Panc1 (cell line): ENCODE measurements at regions not wholly inside any gene's neighbourhood (a gene's known extent, or its start where the extent isn't known, plus 50 kb on each side); places are given as distances from the start of the nearest gene placed in this dataset.

Source experiments
- POLR2AphosphoS5 ChIP-seq: IDR thresholded peaks from 2 replicates; pipeline ENCODE4 v1.6.1; 2012; ENCODE audit warnings: mild to moderate bottlenecking, low read depth, low read length, moderate library complexity
- SIN3A ChIP-seq: IDR thresholded peaks from 2 replicates; pipeline ENCODE4 v1.6.1; 2012; ENCODE audit warnings: low read depth, mild to moderate bottlenecking, low read length, moderate library complexity, borderline replicate concordance; ENCODE audit not compliant: insufficient read depth
- TCF7L2 ChIP-seq: IDR thresholded peaks from 2 replicates; pipeline ENCODE4 v1.6.1; 2011; ENCODE audit warnings: mild to moderate bottlenecking, low read depth, low read length, inconsistent platforms
- TF ChIP-seq, protein P1 (sequence below): fragments of 450-650 bp; IDR thresholded peaks from 2 replicates; pipeline ENCODE4 v1.5.1; 2017; ENCODE audit warnings: mild to moderate bottlenecking
- TF ChIP-seq, protein P2 (sequence below), 2 experiments: IDR thresholded peaks; 2 replicates each; pipeline ENCODE4 v1.6.1; 2011 to 2012; ENCODE audit warnings: low read depth in 2 of 2, control low read depth in 1 of 2, low read length in 1 of 2, mild to moderate bottlenecking in 1 of 2, moderate library complexity in 1 of 2; ENCODE audit not compliant: insufficient read depth in 1 of 2

DNA sequence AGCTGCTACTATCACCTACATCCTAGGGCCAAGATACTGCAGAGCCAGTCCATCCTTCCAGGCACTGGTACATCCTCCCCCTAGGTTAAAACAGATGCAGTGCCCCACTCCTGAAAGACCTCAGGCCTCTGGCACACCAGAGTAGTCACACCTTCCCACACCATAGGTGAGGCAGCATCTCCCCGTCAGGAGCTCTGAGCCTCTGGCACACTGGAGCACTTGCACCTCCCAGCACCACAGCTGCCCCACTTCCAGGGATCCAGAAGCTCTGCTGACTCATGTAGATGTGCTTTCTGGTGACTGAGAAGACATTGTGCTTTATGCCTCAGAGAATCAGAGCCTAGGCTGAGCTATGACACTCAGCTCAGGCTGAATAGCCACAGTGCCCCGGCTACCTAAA is 138.4 kb upstream of the COL3A1 start:
- TF ChIP-seq, protein P1, sequence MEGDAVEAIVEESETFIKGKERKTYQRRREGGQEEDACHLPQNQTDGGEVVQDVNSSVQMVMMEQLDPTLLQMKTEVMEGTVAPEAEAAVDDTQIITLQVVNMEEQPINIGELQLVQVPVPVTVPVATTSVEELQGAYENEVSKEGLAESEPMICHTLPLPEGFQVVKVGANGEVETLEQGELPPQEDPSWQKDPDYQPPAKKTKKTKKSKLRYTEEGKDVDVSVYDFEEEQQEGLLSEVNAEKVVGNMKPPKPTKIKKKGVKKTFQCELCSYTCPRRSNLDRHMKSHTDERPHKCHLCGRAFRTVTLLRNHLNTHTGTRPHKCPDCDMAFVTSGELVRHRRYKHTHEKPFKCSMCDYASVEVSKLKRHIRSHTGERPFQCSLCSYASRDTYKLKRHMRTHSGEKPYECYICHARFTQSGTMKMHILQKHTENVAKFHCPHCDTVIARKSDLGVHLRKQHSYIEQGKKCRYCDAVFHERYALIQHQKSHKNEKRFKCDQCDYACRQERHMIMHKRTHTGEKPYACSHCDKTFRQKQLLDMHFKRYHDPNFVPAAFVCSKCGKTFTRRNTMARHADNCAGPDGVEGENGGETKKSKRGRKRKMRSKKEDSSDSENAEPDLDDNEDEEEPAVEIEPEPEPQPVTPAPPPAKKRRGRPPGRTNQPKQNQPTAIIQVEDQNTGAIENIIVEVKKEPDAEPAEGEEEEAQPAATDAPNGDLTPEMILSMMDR, result no peak
- TF ChIP-seq POLR2AphosphoS5 (no peak), TCF7L2 (no peak), SIN3A (no peak)
- TF ChIP-seq, protein P2, sequence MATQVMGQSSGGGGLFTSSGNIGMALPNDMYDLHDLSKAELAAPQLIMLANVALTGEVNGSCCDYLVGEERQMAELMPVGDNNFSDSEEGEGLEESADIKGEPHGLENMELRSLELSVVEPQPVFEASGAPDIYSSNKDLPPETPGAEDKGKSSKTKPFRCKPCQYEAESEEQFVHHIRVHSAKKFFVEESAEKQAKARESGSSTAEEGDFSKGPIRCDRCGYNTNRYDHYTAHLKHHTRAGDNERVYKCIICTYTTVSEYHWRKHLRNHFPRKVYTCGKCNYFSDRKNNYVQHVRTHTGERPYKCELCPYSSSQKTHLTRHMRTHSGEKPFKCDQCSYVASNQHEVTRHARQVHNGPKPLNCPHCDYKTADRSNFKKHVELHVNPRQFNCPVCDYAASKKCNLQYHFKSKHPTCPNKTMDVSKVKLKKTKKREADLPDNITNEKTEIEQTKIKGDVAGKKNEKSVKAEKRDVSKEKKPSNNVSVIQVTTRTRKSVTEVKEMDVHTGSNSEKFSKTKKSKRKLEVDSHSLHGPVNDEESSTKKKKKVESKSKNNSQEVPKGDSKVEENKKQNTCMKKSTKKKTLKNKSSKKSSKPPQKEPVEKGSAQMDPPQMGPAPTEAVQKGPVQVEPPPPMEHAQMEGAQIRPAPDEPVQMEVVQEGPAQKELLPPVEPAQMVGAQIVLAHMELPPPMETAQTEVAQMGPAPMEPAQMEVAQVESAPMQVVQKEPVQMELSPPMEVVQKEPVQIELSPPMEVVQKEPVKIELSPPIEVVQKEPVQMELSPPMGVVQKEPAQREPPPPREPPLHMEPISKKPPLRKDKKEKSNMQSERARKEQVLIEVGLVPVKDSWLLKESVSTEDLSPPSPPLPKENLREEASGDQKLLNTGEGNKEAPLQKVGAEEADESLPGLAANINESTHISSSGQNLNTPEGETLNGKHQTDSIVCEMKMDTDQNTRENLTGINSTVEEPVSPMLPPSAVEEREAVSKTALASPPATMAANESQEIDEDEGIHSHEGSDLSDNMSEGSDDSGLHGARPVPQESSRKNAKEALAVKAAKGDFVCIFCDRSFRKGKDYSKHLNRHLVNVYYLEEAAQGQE (IDR thresholded peaks at IDR 0.05; ENCODE audit: insufficient read depth in 1 of 2, low read depth in 2 of 2, low read length in 1 of 2), result no peak
